GM19193 (cell line): ENCODE measurements at regions not wholly inside any gene's neighbourhood (a gene's known extent, or its start where the extent isn't known, plus 50 kb on each side); places are given as distances from the start of the nearest gene placed in this dataset.

Source experiments
- POLR2A ChIP-seq: IDR thresholded peaks from 4 replicates; pipeline ENCODE4 v1.6.1; 2011; ENCODE audit not compliant: insufficient read depth, insufficient read length; ENCODE audit errors: extremely low read depth

DNA sequence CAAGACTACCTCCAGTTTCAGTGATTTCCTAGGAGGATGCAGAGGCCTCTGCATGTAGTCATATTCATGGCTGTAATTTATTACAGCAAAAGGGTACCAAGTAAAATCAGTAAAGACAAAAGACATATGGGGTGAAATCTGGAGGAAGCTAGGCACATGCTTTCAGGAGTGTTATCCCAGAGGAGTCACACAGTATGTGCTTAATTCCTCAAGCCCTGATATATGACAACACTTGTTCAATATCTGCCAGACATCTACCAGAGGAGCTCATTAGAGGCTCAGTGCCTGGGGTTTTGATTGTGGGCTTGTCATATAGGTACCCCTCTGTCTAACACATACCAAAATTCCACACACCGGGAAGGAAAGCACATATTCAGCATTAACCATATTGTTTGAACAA, 283.8 kb downstream of the CXCL12 start:
- no peak for TF ChIP-seq POLR2A

DNA sequence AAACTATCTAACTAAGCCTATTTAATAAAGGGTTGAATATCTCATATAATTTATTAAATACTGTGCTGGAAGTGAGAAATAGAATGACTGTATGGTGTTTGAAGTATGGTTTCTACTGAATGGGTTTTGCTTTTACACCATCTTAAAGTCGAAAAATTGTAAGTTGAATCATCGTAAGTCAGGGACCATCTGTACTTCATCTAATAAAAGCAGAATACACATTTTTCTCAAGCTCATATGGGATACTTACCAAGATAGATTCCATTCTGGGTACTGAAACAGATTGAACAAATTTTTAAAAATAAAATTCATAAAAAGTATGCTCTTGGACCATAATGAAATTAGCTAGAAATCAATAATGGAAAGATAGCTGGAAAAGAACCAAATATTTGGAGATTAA, 285.4 kb downstream of the CXCL12 start:
- TF ChIP-seq POLR2A: no peak

- no peak for TF ChIP-seq POLR2A
These were observed 295.2 kb downstream of the CXCL12 start for GRCh38 chr10:44089671-44090070.

DNA sequence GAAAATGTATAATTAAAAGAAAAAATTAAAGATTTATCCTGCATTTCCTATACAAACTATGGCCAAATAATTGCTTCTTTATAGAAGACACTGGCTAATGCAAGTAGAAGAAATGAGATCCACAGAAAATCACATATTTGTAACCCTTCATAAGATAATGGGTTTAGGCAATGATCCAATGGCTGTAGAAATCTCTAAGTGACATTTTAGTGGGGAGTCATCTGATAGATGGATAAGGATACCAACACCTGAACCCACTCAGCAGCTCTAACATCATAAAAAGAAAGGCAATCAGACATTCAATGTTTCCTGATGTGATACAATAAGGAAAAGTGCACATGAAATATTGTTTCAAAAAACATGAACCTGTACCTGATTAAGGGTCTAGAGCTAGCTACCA, 297.5 kb downstream of the CXCL12 start:
- no peak for TF ChIP-seq POLR2A

DNA sequence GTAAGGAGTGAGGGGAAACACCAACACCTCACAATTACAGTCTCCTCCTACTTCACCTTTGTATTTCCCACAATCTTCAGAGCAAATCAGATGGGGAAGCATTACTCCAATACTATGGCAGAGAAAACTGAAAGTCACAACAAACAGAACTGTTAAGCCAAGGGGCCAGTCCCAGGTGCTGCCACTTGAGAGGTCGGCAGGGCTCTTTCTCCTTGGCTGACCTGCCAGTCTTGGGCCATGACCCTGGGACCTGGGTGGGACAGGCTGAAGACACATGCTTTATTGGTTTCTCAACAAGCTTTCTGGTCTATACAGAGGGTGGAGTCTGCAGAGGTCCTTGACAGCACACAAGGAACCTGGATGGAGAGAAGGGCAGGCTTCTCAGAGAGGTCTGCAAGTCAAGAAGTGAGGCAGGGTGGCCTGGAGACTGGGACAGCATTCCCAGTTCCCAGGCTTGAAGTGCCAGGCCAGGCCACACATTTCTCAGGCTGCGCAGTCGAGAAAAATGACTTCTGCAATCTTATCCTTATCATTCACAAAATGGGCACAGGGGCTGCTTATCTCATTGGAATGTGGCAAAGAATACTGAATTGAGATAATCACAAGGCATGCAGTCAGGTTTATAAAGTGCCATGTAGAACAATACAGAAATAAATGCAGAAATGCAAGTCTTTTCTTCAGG, 301.0 kb downstream of the CXCL12 start:
- no peak for TF ChIP-seq POLR2A

GRCh38 chr10:44071479-44071878, 313.4 kb downstream of the CXCL12 start:
- TF ChIP-seq POLR2A: no peak

- no peak for TF ChIP-seq POLR2A
These were observed 314.6 kb downstream of the CXCL12 start for GRCh38 chr10:44070282-44070681.

GRCh38 chr10:44069573-44069972, 315.3 kb downstream of the CXCL12 start:
- no peak for TF ChIP-seq POLR2A

- TF ChIP-seq POLR2A: no peak
These were observed 316.0 kb downstream of the CXCL12 start for GRCh38 chr10:44068716-44069482.

GRCh38 chr10:44067432-44067831, 317.5 kb downstream of the CXCL12 start:
- no peak for TF ChIP-seq POLR2A

GRCh38 chr10:44066527-44067255, 318.2 kb downstream of the CXCL12 start:
- TF ChIP-seq POLR2A: no peak

DNA sequence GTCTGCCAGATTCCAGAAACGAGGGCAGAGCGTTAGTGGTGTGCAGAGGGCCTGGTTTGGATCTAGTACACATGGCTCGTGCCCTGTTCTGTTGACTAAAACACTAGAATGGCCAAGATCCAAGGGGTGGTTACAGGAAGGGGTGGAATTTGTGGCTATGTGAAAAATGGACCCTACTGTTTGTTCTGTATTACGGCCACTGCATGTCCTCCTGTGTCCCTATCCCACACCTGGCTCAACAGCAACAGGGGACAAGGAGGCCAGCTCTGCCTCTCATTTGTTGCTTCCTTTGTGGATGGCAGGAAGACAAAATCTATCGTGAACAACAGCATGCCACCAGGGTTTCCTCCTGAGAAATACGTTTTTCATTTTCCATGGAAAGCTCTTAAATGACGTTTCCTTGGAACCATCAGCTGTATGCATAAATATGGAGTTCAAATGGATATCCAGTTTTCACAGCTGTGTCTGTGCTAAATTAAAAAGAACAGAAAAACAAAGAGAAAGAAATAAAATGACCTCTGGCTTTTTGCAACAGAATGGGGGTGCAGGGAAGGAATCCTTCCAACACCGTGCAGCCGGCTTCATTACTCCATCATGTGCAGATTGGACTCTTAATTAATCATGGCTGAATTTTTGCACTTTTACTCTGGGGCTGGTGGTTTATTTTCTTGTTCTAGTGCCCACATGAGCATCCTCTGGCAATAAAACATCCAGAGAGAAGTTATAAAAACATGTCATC, 318.9 kb downstream of the CXCL12 start:
- TF ChIP-seq POLR2A: no peak

DNA sequence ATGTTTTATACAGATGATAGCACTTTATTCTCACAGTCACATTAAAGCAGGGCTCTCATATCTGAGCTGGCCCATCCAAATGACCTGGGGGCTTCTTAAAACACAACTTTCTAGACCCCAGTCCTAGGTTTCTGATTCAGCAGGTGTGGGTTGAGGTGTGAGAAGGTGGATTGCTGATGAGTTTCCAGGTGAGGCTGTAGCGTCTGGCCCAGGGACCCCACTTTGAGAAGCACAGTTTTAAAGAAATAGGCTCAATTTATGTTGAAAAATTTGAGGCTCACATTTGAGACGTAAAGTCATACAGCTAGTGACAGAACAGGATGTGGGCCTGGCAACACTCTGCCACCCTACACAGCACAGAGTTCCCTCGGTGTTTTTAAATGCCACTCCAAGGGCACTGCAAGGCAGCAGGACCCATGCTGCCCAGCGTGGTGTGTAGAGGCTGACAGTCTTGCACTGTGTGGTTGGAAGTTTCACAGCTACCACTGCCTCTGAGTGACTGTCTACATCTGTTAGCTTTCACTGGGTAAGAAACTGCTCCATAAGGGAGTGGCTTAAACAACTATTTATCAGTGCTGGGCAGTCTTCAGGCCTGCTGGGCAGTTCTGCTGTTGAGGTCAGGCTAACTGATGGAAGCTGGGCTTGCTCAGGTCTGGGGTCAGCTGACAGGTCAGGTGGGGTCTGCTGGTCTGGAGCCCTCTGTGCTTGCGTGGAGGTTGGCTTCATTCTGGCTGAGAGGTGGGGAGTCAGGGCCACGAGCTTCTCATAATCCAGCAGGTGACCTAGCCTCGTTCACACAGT, 319.7 kb downstream of the CXCL12 start:
- no peak for TF ChIP-seq POLR2A

- no peak for TF ChIP-seq POLR2A
These were observed 320.6 kb downstream of the CXCL12 start for GRCh38 chr10:44064317-44064716.
